Kidney epithelial cell (primary cell): ENCODE measurements at regions not wholly inside any gene's neighbourhood (a gene's known extent, or its start where the extent isn't known, plus 50 kb on each side); places are given as distances from the start of the nearest gene placed in this dataset.

Experiments
- DNase-seq: peaks from one replicate; pipeline ENCODE4 v3.0.0-alpha.2; 2010; ENCODE audit warnings: low read depth
- H3K27me3 ChIP-seq: 2 replicates; pipeline ENCODE4 v1.6.0; 2011; ENCODE audit warnings: low read length; ENCODE audit not compliant: control insufficient read depth, insufficient read depth
- H3K36me3 ChIP-seq: 2 replicates; pipeline ENCODE4 v1.5.1; 2011; ENCODE audit warnings: low read length; ENCODE audit not compliant: control insufficient read depth, insufficient read depth
- H3K4me3 ChIP-seq: 2 replicates; pipeline ENCODE4 v1.5.1; 2011; ENCODE audit warnings: low read depth, mild to moderate bottlenecking, control low read depth, low read length
- CTCF ChIP-seq: IDR thresholded peaks from 2 replicates; pipeline ENCODE4 v1.5.1; 2011; ENCODE audit warnings: mild to moderate bottlenecking, moderate library complexity, low read length, control low read depth, inconsistent platforms; ENCODE audit not compliant: insufficient read depth, poor library complexity, severe bottlenecking

GRCh38 chr10:15455456-15455855 is 84.4 kb upstream of the FAM171A1 start:
- no peaks in the 10 kb centered on the region for H3K36me3 ChIP-seq
- no peak for DNase-seq
- no peaks in the 10 kb centered on the region for H3K27me3 ChIP-seq
- no peak overlapping the region for H3K4me3 ChIP-seq
- TF ChIP-seq CTCF = no peak

- Histone ChIP-seq H3K4me3 (no peak overlapping the region), H3K36me3 (no peaks in the 10 kb centered on the region), H3K27me3 (no peaks in the 10 kb centered on the region)
- DNase-seq = no peak
- no peak for TF ChIP-seq CTCF
Measured at GRCh38 chr10:15453926-15454325, 82.8 kb upstream of the FAM171A1 start.

- no peak for DNase-seq
- TF ChIP-seq CTCF = no peak
- Histone ChIP-seq H3K36me3 (no peaks in the 10 kb centered on the region), H3K4me3 (no peak overlapping the region), H3K27me3 (no peaks in the 10 kb centered on the region)
Measured at GRCh38 chr10:15453457-15453856, 82.4 kb upstream of the FAM171A1 start.

- DNase-seq = no peak
- Histone ChIP-seq H3K27me3 (peaks cover 1% of the 10 kb centered on the region), H3K4me3 (no peak overlapping the region), H3K36me3 (no peaks in the 10 kb centered on the region)
- no peak for TF ChIP-seq CTCF
Measured at GRCh38 chr10:15452545-15452944, 81.5 kb upstream of the FAM171A1 start.

- Histone ChIP-seq H3K27me3 (peaks cover 3% of the 10 kb centered on the region), H3K4me3 (no peak overlapping the region), H3K36me3 (no peaks in the 10 kb centered on the region)
- no peak for TF ChIP-seq CTCF
- DNase-seq = no peak
Measured at GRCh38 chr10:15451137-15452094, 80.3 kb upstream of the FAM171A1 start.
